HK-2 (cell line): ENCODE measurements at regions not wholly inside any gene's neighbourhood (a gene's known extent, or its start where the extent isn't known, plus 50 kb on each side); places are given as distances from the start of the nearest gene placed in this dataset.
"Not testable (repeated sequence)": the region's sequence is repeated elsewhere in the genome, so short reads cannot be mapped to it uniquely, and the experiment has no call there.

Source experiments
- DNase-seq: peaks from one replicate; pipeline ENCODE4 v3.0.0-alpha.2; 2018; ENCODE audit not compliant: unreplicated experiment

DNA sequence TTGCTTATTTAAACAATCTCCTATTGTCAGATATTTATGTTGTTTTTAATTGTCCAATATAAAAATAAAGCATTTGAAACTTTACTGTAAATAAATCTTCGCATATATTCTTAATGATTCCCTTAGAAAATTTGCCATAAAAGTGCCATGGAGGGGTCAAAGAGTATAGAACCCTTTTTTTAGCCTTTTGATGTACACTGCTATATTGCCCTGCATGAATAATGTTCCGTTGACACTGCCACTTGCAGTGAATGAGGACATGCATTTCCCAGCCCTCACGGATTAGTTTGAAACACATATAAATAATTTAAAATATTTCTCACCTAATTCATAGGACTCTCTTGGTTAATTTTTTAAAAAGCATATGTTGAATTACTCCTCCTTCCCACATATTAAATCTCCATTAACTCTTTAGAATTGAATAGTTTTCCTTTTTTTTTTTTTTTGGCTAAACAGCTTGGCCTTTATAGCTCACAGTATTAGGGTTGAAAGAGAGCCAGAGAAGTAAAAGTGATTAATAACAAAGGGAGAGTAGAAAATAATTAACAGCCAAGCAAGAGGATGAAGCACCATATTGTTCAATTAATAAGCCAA lies 129.8 kb upstream of the SGCD start:
- DNase-seq: no peak

DNA sequence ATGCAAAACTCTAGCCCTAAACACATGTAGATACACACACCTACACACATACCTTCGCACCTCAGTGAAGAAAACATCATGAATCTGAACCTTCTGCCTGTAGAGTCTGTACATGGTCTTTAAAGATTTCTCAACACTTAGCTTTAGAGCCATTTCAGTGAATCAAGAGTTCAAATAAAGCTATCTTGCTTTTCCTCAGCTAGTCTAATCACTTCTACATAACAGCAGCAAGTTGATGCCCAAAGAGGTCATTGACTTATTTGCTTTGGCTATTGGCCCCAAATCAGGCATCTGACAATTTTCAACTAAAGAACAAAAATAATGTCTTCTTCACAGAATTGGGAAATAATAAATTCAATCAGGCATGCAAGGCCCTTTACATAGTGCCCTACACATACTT lies 127.9 kb upstream of the SGCD start:
- no peak for DNase-seq

DNA sequence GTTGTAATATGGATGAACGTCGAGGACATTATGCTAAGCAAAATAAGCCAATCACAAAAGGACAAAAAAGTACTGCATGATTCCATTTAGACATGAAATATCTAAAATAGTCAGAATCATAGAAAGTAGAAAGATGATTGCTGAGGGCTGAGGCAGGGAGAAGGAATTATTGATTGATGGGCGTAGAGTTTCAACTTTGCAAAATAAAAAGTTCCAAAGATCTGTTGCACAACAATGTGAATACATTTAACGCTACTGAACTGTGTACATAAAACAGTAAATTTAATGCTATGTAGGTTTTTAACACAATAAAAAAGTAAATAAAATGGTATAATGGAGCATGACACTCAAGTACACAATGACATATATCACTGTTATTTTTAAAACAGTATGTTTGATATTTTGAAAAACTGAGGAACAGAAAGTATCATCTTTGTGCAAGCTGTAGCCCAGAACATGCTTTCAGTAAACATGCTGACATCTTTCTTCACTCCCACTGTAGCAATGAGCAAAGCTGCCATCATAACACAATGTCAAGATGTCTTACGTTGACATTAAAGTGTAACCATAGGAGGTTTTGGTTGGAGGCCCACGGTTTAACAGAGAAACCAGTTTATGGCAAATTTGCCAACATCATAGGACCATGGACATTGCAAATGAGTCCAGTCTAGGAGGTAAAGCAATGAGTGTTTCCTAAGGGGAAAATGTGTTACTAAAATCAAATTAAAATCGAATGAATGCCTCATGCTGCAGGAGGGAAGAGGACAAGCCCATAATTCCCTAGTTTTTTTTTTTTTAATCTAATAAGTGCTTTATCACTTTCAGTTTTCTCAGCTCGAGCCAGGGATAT lies 125.8 kb upstream of the SGCD start:
- DNase-seq: no peak

DNA sequence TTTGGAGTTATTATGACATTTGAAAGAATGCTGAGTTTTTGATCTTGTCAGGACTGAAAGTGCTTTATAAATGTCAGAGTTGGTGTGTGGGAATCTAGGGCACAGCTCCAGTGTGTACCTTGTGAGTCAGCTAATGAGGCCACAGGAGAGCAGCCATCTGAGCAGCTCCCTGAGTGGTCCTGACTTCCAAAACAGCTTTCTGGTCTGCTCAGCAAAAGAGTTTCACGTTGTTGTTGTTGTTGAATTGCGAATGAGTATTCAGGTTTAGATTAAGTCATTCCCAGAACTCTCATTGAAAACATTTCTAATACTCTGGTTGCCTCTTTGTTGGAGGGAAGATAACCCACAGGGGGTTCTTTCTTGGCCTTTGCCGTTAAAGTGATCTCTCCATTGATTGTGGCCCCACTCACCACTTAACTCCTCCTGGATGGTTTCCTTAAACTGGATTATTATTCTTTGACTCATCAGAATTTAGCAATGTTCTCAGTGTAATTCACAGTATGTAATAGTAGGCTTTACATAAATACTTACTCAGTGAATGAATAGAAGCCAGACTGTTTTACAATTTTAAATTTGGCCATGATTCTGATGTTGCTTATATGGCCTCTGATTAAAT lies 125.1 kb upstream of the SGCD start:
- no peak for DNase-seq

DNA sequence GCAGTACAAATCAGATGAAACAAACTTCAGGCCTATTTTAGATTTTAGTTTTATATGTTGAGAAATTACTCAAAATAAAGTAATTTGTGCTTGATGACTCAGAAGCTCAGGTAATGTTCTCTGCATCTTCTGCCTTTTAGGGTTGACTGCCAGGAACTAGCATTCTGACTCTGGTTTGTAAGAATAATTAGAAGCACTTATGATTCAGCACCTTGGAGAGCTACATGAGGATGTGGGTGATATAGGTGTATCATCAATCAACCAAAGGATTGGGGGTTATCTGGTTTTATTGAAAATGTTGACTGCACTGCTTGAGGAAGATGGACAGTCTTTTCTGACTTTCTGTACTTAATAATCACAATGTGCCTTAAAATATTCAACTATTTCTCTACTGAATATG lies 118.7 kb upstream of the SGCD start:
- no peak for DNase-seq

DNA sequence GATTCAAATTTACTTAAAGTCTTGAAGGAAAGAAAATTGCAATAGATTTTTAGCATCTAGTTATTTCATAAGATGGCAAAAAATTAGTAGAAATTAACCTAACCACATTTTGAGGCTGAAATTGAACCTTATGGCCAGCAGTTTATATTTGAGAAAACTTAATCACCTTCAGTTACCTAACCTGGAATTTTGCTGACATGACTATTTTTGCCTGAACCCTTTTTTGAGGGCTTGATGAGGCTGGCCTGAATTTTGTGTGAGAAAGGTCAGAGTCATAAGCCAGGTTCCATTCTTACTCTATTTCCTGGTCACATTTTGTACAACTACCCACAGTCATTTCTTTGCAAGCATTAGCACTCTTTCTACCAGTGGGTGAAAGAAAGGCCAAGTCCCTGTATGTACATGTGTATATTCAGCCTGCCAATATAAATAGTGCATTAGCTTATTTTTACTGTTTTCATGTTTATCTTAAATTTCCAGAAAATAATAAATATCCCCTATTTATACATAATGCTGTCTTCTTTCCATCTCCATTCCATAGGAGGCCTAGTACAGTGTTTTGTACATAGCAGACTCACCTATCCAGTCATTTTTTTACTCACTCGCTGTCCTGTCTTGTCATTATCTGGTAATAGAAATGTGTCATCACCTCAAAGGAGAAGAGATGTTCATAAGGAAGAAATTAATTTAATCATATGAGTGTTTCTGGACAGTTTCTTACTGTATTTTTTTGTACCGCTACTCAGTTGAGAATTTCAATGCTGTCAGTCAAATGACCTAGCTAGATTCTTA lies 108.4 kb upstream of the SGCD start:
- no peak for DNase-seq

DNA sequence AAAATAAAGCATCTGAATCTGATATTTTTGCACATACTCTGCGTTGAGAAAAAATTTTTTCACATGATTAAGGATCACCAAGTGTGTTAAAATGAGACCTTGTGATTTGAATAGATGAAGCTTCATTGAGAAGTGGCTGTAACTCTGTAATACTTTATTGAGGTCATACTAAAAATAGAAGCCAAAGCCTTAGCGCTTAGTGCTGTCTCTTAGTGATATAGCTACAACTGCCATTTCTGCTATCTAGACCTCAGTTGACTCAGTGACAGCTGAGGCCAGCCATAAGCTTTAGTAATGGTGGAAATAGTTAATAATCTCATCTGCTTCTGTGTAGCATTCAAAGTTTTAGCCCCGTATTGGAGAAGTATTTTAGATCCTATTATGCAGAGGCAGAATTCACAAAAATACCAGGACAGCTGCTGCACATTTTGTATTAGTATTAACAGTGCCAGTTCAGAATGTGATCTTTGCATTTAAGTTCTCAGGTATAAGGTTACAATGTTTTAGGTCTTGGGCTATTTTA lies 107.4 kb upstream of the SGCD start:
- DNase-seq: no peak

DNA sequence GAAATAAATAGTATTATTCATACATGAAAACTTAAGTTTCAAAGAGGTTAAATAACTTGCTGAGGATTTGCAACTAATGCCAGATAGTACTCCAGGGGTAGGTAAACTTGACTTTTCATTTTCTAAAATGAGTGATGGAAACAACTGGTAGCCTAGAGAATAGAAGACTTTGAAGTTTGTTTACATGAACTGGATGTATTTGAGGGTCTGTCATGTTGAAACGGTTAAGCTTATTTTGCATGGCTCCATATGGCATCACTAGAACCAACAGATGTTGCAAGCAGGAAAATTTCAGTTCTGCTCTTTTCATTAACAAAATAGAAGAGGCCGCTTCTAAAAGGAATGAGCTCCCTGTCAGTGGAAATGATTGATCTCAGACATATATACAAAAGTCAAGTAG lies 105.1 kb upstream of the SGCD start:
- DNase-seq: no peak

DNA sequence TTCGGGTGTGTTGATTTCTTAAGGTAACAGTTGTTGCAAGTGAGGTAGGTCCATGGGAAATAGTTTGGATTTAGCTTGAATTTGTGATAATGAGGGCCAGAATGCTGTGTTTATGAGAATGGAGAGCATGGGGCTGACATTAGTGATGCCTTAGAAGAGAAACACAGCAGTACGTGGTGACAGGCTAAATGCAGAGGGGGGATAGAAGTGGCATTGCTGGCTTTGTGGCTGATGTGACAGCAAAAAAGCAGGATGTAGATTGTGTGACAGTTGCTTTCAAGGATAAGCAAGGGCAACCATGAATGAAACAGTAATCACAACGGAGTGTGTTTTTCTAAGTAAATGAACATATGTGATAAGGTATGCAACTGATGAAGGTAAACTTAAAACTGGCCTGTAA lies 103.4 kb upstream of the SGCD start:
- no peak for DNase-seq

DNA sequence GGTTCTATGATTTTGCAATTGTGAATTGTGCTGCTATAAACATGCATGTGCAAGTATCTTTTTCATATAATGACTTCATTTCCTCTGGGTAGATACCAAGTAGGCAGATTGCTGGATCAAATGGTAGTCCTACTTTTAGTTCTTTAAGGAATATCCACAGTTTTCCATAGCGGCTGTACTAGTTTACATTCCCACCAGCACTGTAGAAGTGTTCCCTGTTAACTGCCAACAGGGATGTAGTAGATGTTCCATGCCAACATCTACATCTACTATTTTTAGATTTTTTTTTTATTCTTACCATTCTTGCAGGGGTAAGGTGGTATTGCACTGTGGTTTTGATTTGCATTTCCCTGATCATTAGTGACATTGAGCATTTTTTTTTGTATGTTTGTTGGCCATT lies 100.5 kb upstream of the SGCD start:
- not testable (repeated sequence) for DNase-seq

DNA sequence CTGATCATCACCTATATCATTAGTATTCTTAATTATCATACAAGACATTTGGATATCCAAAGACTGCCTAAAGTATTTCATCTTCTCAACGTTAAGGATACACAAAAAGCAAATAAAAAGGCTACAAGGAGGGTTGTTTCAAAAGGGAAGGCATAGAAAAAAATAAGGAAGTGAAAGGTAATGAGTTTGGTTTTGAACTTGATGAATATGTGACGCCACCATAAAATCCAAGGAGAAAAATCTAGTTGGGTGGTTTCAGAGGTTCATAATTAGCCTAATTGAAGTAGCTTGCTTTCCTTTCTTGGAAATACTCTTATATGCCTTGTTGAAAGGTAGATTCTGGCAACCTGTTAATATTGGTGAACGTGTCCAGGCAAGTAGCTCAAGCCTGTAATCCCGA lies 96.1 kb upstream of the SGCD start:
- DNase-seq: no peak

DNA sequence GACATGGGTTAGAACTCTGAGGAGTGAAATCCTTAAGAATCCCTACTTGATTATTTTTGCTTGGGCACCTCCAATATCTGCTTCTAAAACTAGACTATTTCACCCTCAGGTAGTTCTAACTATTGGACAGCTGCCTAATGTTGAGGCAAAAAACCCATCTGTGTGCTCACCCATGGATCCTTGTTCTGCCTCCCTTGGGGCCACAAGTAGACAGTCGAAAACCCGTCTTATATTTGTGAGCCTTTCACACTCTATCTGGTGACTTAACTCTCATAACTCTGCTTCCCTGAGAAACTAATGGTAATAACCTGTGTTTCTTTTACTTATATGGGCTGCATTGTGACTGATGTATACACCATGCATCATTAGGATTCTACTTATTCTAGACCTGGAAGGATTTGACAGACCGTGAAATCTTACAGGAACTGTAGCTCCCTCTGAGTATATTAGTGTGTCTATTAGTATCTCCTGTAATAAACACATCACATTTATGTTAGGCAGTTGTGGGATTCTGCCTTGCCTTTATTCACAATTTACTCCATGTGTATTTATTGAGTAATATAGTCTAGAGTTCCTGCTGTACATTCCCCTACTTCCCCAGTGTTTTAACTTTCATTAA lies 94.6 kb upstream of the SGCD start:
- DNase-seq: no peak

DNA sequence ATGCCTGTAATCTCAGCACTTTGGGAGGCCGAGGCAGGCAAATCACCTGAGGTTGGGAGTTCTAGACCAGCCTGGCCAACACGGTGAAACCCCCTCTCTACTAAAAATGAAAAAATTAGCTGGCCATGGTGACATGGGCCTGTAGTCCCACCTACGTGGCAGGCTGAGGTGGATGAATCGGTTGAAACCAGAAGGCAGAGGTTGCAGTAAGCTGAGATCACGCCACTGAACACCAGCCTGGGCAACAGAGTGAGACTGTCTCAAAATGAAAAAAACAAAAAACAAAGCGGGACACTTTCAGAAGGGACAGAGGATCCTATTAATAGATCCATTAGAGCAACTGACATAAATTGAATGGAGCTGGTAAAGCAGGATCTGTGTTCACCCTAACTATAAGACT lies 89.6 kb upstream of the SGCD start:
- DNase-seq: no peak

DNA sequence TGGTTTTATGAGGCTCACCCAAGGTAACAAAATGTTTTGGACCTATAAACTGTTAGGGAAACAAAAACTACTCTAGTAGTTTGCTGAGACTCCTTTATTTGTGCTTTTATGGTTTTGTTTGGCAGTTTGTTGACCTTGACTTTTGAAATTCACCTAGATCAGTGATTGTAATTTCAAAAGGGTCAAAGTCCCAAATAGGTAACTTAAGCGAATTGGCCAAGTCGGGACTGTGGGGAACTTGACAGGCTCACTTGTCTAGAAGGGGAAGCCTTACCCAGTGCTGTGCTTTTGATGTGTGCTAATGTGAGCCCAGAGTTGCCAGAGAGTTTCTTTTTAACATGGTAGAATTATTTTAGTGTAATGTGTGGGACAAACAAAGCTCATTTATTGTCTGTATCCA lies 87.2 kb upstream of the SGCD start:
- no peak for DNase-seq

DNA sequence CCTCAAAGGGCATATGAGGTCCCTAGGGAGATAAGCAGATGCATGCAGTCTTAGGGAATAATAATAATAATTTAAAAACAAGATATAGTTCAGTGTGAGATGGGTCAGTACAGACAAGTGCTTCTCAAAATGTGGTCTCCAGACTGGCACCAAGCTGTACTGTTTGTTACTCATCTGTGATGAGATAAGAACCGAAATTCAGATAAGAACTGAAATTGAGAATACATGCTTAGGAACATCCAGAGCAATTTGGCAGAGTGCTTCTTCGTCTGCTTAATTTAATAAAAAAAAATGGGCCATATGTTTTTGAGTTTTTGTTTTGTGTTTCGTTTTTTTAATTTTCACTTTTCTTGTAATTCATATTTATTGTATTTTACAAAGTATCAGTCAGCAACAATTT lies 86.5 kb upstream of the SGCD start:
- DNase-seq: no peak

DNA sequence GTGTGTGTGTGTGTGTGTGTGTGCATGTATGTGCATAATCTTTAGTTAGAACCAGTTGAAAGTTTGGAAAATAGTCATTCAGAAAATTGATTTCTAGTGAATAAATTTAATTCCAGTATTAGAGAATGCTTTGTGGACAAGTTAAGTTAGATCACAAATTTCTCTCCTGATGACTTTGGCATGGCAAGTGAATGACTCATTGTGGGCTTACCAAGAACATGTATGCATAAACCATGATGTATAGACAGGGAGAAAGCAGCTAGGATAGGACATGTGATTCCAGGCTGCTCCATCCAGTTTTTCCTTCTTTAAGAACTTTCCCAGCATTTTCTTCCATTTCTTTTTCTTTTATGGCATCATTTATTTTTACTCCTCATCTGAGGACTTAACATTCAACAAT lies 85.7 kb upstream of the SGCD start:
- DNase-seq: no peak

DNA sequence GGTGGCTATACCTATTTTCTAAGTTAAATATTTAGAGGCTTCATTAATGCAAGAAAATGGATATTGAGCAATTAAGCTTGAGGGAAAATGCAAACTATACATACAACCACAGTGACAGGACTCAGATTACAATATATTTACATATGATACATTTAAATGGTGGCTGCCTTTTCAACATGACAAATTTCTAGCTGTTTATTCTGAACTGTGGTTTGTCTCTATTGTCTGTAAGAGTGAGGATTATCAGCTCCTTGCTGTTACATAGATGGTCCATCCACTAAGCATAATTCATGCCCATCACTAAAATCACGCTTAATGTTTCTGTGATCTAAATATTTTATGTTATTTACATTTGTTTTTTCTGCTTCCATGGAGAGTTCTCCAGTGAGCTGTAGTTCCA lies 81.1 kb upstream of the SGCD start:
- no peak for DNase-seq

DNA sequence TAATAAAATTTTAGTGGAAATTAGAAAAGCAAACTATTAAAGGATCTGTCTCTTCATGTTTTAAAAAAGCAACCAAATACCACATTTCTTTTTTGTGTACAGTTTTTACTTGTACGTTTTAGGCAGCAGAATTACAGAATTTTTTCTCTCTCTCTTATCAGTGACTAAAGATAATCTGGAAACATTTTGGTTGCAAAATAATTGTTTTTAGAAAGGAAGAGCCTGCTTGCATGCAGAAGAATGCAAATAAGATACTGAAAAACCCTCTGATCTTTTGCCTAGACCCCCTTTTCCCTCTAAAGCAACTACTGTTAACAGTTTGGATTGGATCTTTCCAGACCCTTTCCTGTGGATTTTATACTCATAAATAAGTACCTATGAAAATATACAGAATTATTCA lies 75.9 kb upstream of the SGCD start:
- no peak for DNase-seq

DNA sequence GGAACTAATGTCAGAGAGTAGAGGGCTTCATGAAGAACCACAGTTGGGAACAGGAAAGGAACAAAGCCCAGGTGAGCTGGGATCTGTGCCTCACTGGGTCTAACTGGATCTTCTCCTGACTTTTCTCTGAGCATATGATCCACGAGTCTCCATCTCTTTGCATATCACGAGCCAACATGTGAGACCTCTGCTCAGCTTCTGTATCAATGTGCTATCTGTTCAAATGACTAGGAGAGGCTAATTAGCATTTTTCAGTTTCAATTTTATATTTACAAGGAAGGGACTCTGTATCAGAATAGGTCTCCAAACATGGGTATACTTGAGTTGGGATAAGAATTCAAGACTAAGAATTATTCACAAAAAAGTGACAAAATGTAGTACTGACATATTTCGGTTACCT lies 73.8 kb upstream of the SGCD start:
- no peak for DNase-seq

DNA sequence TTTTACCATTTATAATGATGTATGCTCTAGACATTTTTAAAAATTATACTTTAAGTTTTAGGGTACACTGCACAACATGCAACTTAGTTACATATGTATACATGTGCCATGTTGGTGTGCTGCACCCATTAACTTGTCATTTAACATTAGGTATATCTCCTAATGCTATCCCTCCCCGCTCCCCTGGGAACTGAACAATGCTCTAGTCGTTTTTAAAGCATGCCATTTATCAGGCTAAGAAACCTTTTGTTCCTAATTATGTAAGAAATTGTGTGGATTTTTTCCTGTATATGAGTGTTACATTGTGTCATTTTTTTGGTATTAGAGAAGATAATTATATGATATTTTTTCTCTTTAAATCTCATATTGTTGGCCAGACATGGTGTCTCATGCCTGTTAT lies 72.8 kb upstream of the SGCD start:
- no peak for DNase-seq

DNA sequence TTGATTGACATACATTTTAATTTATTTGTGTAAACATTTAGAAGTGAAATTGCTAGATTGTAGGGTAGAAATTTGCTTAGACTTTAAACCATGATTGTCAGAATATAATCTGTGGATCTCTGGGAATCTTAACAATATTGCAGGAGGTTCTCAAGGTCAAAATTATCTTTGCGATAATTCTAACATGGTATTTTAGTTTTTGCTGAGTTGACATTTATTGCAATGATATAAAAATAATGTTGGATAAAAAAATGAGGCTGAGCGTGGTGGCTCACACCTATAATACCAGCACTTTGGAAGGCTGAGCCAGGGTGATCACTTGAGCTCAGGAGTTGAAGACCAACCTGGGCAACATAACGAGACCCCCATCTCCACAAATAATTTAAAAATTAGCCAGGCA lies 70.3 kb upstream of the SGCD start:
- DNase-seq: no peak

DNA sequence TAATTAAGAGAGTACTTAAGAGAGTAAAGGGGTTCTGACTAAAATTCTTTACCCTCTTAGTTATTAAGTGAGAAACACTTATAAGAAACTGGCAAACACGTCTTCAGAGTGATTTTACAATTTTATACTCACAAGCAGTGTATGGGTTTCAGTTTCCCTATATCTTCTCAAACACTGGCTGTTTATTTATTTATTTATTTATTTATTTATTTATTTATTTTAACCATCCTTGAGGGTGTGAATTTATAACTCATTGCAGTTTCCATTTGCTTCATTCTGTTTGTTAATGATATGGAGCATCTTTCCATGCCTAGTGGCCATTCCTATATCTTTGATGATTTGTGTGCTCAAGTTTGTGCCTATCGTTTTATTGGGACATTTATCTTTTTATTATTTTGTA lies 68.0 kb upstream of the SGCD start:
- DNase-seq: no peak
